NB4 (cell line): ENCODE measurements at regions not wholly inside any gene's neighbourhood (a gene's known extent, or its start where the extent isn't known, plus 50 kb on each side); places are given as distances from the start of the nearest gene placed in this dataset.

ENCODE experiments used
- CTCF ChIP-seq: IDR thresholded peaks from one replicate; pipeline ENCODE4 v1.5.1; 2012; ENCODE audit warnings: low read depth, low read length
- MAX ChIP-seq: IDR thresholded peaks from 2 replicates; pipeline ENCODE4 v1.6.1; 2011; ENCODE audit warnings: low read depth, low read length
- POLR2A ChIP-seq: IDR thresholded peaks from 2 replicates; pipeline ENCODE4 v1.6.1; 2011; ENCODE audit warnings: mild to moderate bottlenecking; ENCODE audit not compliant: insufficient read length; ENCODE audit errors: extremely low read depth

- TF ChIP-seq POLR2A = no peak
- TF ChIP-seq CTCF = no peak
- no peak for TF ChIP-seq MAX
These were observed 121.4 kb upstream of the ANO1 start for GRCh38 chr11:69956669-69957190.
